ACC112 (cell line): ENCODE measurements at regions not wholly inside any gene's neighbourhood (a gene's known extent, or its start where the extent isn't known, plus 50 kb on each side); places are given as distances from the start of the nearest gene placed in this dataset.

Experiments used
- H2AFZ ChIP-seq: fragments of 200-600 bp; sonication (generic); one replicate; pipeline ENCODE4 v1.6.0; 2017; ENCODE audit warnings: antibody characterized with exemption, low read length; ENCODE audit not compliant: unreplicated experiment
- H3K27ac ChIP-seq: fragments of 200-600 bp; sonication (generic); 2 replicates; pipeline ENCODE4 v1.5.1; 2014; ENCODE audit warnings: low read depth, mild to moderate bottlenecking, antibody characterized with exemption, low read length, moderate library complexity
- H3K27me3 ChIP-seq: fragments of 200-600 bp; sonication (generic); 2 replicates; pipeline ENCODE4 v1.6.1; 2014; ENCODE audit warnings: mild to moderate bottlenecking, antibody characterized with exemption, low read length, moderate library complexity, mixed read lengths; ENCODE audit not compliant: insufficient read depth
- H3K36me3 ChIP-seq: fragments of 200-600 bp; sonication (generic); 2 replicates; pipeline ENCODE4 v1.6.1; 2016; ENCODE audit warnings: mild to moderate bottlenecking, antibody characterized with exemption, low read length, moderate library complexity, mixed read lengths; ENCODE audit not compliant: insufficient read depth
- H3K4me1 ChIP-seq: fragments of 200-600 bp; sonication (generic); one replicate; pipeline ENCODE4 v1.6.1; 2016; ENCODE audit warnings: low read length, mixed read lengths; ENCODE audit not compliant: insufficient read depth, unreplicated experiment, control insufficient read depth
- H3K4me3 ChIP-seq: fragments of 200-600 bp; sonication (generic); 2 replicates; pipeline ENCODE4 v1.5.1; 2014; ENCODE audit warnings: mild to moderate bottlenecking, low read depth, low read length
- H3K79me2 ChIP-seq: fragments of 200-600 bp; sonication (generic); one replicate; pipeline ENCODE4 v1.6.0; 2016; ENCODE audit warnings: low read length; ENCODE audit not compliant: control insufficient read depth, unreplicated experiment, insufficient read depth

GRCh38 chr10:14468023-14468441 lies 137.3 kb upstream of the FRMD4A start:
- Histone ChIP-seq H3K36me3 (no peaks in the 10 kb centered on the region), H3K27ac (no peak overlapping the region), H3K4me1 (no peaks in the 10 kb centered on the region), H3K27me3 (peaks cover 16% of the 10 kb centered on the region; the same call in 1 of the 2 replicates), H3K4me3 (no peak overlapping the region), H2AFZ (no peak overlapping the region), H3K79me2 (no peaks in the 10 kb centered on the region)

- no peak overlapping the region for H2AFZ ChIP-seq
- no peaks in the 10 kb centered on the region for H3K36me3 ChIP-seq
- peaks cover 16% of the 10 kb centered on the region; the same call in 1 of the 2 replicates for H3K27me3 ChIP-seq
- H3K79me2 ChIP-seq: no peaks in the 10 kb centered on the region
- no peaks in the 10 kb centered on the region for H3K4me1 ChIP-seq
- H3K27ac ChIP-seq: no peak overlapping the region
- no peak overlapping the region for H3K4me3 ChIP-seq
These were observed 135.5 kb upstream of the FRMD4A start for GRCh38 chr10:14466257-14466656.

- H3K36me3 ChIP-seq: no peaks in the 10 kb centered on the region
- no peaks in the 10 kb centered on the region for H3K79me2 ChIP-seq
- H3K4me1 ChIP-seq: no peaks in the 10 kb centered on the region
- no peak overlapping the region for H2AFZ ChIP-seq
- no peak overlapping the region for H3K4me3 ChIP-seq
- no peaks in the 10 kb centered on the region for H3K27me3 ChIP-seq
- no peak overlapping the region for H3K27ac ChIP-seq
These were observed 129.7 kb upstream of the FRMD4A start for GRCh38 chr10:14460447-14460846.

GRCh38 chr10:14459665-14460064 lies 128.9 kb upstream of the FRMD4A start:
- Histone ChIP-seq H3K4me3 (no peak overlapping the region), H3K79me2 (no peaks in the 10 kb centered on the region), H2AFZ (no peak overlapping the region), H3K36me3 (no peaks in the 10 kb centered on the region), H3K4me1 (no peaks in the 10 kb centered on the region), H3K27ac (no peak overlapping the region), H3K27me3 (no peaks in the 10 kb centered on the region)

- Histone ChIP-seq H3K27ac (no peak overlapping the region), H2AFZ (no peak overlapping the region), H3K79me2 (no peaks in the 10 kb centered on the region), H3K4me3 (no peak overlapping the region), H3K36me3 (no peaks in the 10 kb centered on the region), H3K27me3 (no peaks in the 10 kb centered on the region), H3K4me1 (no peaks in the 10 kb centered on the region)
These were observed 126.1 kb upstream of the FRMD4A start for GRCh38 chr10:14456870-14457266.

GRCh38 chr10:14456218-14456869 lies 125.6 kb upstream of the FRMD4A start:
- no peak overlapping the region for H3K4me3 ChIP-seq
- H3K27ac ChIP-seq: no peak overlapping the region
- no peaks in the 10 kb centered on the region for H3K36me3 ChIP-seq
- no peak overlapping the region for H2AFZ ChIP-seq
- H3K27me3 ChIP-seq: no peaks in the 10 kb centered on the region
- H3K4me1 ChIP-seq: no peaks in the 10 kb centered on the region
- H3K79me2 ChIP-seq: no peaks in the 10 kb centered on the region

- Histone ChIP-seq H2AFZ (no peak overlapping the region), H3K27ac (no peak overlapping the region), H3K79me2 (no peaks in the 10 kb centered on the region), H3K4me3 (no peak overlapping the region), H3K4me1 (peaks cover 3% of the 10 kb centered on the region), H3K36me3 (no peaks in the 10 kb centered on the region), H3K27me3 (no peaks in the 10 kb centered on the region)
These were observed 123.9 kb upstream of the FRMD4A start for GRCh38 chr10:14454629-14455028.

- no peak overlapping the region for H3K27ac ChIP-seq
- no peak overlapping the region for H2AFZ ChIP-seq
- H3K4me3 ChIP-seq: no peak overlapping the region
- no peaks in the 10 kb centered on the region for H3K36me3 ChIP-seq
- no peaks in the 10 kb centered on the region for H3K79me2 ChIP-seq
- H3K27me3 ChIP-seq: no peaks in the 10 kb centered on the region
- peaks cover 3% of the 10 kb centered on the region for H3K4me1 ChIP-seq
These were observed 123.5 kb upstream of the FRMD4A start for GRCh38 chr10:14454206-14454605.

- Histone ChIP-seq H3K79me2 (no peaks in the 10 kb centered on the region), H3K4me1 (peaks cover 3% of the 10 kb centered on the region), H3K4me3 (no peak overlapping the region), H2AFZ (no peak overlapping the region), H3K27ac (no peak overlapping the region), H3K36me3 (no peaks in the 10 kb centered on the region), H3K27me3 (no peaks in the 10 kb centered on the region)
These were observed 122.9 kb upstream of the FRMD4A start for GRCh38 chr10:14453593-14453992.

GRCh38 chr10:14451341-14451740 lies 120.6 kb upstream of the FRMD4A start:
- no peak overlapping the region for H3K27ac ChIP-seq
- H3K36me3 ChIP-seq: no peaks in the 10 kb centered on the region
- H3K27me3 ChIP-seq: no peaks in the 10 kb centered on the region
- H2AFZ ChIP-seq: no peak overlapping the region
- peaks cover 3% of the 10 kb centered on the region for H3K4me1 ChIP-seq
- H3K79me2 ChIP-seq: no peaks in the 10 kb centered on the region
- H3K4me3 ChIP-seq: no peak overlapping the region

GRCh38 chr10:14450041-14450491 lies 119.3 kb upstream of the FRMD4A start:
- Histone ChIP-seq H3K27me3 (no peaks in the 10 kb centered on the region), H3K4me1 (peaks cover 3% of the 10 kb centered on the region), H3K4me3 (no peak overlapping the region), H3K79me2 (no peaks in the 10 kb centered on the region), H3K36me3 (no peaks in the 10 kb centered on the region), H3K27ac (no peak overlapping the region), H2AFZ (no peak overlapping the region)
